Astrocyte of the cerebellum (primary cell): ENCODE measurements at regions not wholly inside any gene's neighbourhood (a gene's known extent, or its start where the extent isn't known, plus 50 kb on each side); places are given as distances from the start of the nearest gene placed in this dataset.
A peak's percentile ranks its signal among the peaks of the same experiment; 100 is the strongest.

Experiments used
- DNase-seq: peaks from one replicate; pipeline ENCODE4 v3.0.0-alpha.2; 2011; ENCODE audit warnings: low read depth
- H3K4me3 ChIP-seq: 2 replicates; pipeline ENCODE4 v1.5.1; 2011; ENCODE audit warnings: mild to moderate bottlenecking, low read depth, low read length, moderate library complexity
- in situ Hi-C: cut with HindIII; loops from 2 replicates; pipeline ENCODE4 v1.10.0; 2017; ENCODE audit warnings: low sequenced_read_pairs
- TF ChIP-seq, protein P1 (sequence below): IDR thresholded peaks from 2 replicates; pipeline ENCODE4 v1.5.1; 2012; ENCODE audit warnings: low read length, low read depth, moderate library complexity, mild to moderate bottlenecking; ENCODE audit errors: missing control alignments

DNA sequence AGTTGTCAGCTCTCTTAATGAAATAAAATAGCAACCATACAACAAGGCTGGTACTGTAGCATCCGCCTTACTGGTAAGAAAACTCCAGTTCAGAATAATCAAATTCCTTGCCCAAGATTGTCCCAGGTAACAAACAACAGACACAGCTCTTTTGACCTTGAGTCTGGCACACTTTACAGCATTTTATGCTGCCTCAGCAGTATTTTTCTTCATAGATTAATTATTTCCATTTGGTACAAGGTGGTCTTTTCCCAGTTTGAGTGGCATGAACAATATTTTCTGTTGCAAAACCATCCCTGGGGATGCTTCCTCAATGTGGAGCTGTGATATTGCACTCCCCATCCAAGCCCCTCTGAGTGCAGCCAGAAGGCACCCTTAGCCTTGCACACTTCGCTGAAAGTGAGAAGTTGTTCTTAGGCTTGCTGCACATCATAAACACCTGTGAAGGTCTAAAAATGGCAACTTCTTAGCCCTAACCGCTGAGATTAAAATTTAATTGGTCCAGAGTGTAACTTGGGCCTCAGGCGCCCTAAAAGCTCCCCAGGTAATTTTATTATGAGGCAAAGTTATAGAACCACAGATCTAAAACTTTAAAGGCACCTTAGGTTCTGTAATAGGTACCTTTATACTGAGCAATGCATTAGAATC is 523.3 kb downstream of the CMPK2 start:
- in situ Hi-C loops = no loop called here
- TF ChIP-seq, protein P1, sequence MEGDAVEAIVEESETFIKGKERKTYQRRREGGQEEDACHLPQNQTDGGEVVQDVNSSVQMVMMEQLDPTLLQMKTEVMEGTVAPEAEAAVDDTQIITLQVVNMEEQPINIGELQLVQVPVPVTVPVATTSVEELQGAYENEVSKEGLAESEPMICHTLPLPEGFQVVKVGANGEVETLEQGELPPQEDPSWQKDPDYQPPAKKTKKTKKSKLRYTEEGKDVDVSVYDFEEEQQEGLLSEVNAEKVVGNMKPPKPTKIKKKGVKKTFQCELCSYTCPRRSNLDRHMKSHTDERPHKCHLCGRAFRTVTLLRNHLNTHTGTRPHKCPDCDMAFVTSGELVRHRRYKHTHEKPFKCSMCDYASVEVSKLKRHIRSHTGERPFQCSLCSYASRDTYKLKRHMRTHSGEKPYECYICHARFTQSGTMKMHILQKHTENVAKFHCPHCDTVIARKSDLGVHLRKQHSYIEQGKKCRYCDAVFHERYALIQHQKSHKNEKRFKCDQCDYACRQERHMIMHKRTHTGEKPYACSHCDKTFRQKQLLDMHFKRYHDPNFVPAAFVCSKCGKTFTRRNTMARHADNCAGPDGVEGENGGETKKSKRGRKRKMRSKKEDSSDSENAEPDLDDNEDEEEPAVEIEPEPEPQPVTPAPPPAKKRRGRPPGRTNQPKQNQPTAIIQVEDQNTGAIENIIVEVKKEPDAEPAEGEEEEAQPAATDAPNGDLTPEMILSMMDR = no peak
- H3K4me3 ChIP-seq = no peak overlapping the region
- DNase-seq = no peak

DNA sequence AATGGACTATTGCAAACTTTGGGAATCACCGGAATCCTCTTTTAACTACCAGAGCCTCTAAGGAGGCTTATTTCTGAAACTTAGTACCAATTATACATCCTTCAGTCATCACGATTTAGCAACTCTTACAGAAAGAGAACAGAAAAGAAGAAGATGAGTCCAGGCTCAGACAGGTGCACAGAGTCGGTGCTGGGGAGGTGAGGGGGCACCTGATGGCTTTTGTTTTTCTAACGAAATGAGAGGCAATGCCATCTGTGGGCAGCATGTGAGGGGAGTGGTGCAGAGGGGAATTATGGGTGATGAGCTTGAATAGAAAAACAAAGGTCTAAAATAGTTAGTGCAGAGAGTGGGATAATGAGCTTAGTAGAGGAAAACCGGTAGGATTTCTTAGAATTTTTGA is 522.6 kb downstream of the CMPK2 start:
- TF ChIP-seq, protein P1 = no peak
- no peak for DNase-seq
- H3K4me3 ChIP-seq = no peak overlapping the region
- in situ Hi-C loops = no loop called here

DNA sequence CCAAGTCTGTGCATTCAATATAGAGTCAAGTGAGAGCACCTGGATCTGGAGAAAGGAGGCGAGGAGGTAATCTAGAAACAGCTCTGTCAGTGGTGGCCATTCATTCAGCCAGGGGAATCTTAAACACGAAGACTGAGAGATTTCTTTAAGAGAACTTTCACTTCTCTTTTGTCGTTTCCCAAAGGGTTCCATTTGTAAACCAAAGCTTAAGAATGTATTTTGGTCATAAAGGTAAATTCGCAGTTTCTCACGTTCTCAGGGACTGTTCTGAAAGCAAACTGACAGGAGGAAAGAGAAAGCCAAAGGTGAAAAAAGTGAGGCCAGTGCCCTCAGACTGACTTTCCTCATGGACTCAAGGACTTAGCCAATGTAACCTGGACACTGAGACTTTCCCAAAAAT is 513.5 kb downstream of the CMPK2 start:
- no peak for DNase-seq
- TF ChIP-seq, protein P1 = no peak
- in situ Hi-C loops = no loop called here
- no peak overlapping the region for H3K4me3 ChIP-seq

DNA sequence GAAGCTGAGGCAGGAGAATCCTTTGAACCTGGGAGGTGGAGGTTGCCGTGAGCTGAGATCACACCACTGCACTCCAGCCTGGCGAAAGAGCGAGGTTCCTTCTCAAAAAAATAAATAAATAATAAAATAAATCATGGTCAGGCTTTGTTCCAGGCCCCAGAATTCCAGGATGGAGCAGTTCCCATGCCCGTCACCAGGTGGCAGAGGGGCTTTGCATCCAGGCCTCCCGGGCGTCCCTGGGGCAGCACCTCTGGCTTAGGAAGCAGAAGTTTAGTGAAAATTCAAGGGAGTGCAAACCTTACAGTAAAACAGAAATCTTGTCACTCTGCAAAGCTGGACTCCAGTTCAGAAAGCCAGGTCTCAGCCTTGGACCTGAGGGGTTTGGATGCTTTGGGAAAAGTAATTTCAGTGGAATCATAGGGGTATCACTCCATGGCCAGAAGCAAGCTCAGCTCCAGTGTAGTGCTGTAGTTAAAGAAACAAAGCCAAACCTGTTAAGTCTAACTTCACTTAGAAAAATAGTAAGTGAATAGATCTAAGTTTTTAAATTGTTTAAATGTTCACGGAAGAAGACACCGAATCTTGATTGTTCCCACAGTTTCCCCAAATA is 512.7 kb downstream of the CMPK2 start:
- DNase-seq = peak; percentile 34
- in situ Hi-C loops = no loop called here
- TF ChIP-seq, protein P1 = peak; percentile 84
- no peak overlapping the region for H3K4me3 ChIP-seq

DNA sequence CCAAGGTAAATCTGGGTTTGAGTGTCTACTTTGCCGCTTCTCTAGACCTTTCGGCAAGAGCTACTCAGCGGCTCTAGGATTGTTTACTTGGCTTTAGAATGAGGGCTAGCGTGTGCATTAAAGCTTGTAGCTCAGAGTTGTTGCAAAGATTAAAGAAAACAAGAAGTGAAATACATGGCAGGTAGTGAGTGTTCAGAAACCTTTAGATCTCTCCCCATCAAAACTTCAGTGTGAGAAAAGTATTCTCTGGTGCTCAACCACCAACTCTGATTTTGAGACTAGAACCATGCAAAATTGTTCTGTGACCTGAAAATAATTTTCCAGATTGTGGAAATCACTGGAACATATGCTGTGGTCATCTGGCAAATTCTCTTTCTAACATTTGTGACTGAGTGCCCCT is 512.0 kb downstream of the CMPK2 start:
- in situ Hi-C loops = no loop called here
- no peak overlapping the region for H3K4me3 ChIP-seq

DNA sequence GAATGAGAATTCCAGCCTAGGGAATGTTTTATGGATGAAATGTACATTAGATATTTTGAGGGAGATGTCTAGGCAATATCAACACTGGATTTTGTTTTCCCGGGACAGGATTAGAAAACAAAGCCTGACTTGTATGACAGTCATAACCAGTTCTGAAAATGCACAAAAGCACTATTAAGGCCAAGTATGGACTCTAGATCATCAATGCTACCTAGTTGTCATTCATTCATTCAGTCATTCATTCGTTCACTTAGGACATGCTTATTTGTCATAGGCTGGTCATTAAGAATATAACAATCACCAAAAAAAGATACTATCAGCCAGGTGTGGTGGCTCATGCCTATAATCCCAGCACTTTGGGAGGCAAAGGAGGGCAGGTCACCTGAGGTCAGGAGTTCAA is 511.2 kb downstream of the CMPK2 start:
- in situ Hi-C loops = no loop called here
- DNase-seq = no peak
- TF ChIP-seq, protein P1 = no peak
- no peak overlapping the region for H3K4me3 ChIP-seq

More for the DNA sequence above, 512.0 kb downstream of the CMPK2 start:
- peak; percentile 22 for DNase-seq
- TF ChIP-seq, protein P1 = no peak
